ENCODE measurements at regions not wholly inside any gene's neighbourhood (a gene's known extent, or its start where the extent isn't known, plus 50 kb on each side); places are given as distances from the start of the nearest gene placed in this dataset.
"Not testable (repeated sequence)": the region's sequence is repeated elsewhere in the genome, so short reads cannot be mapped to it uniquely, and the experiment has no call there.

GRCh38 chr2:167809799-167810198 is 437.6 kb downstream of the STK39 start:
- H3K4me3 Mint-ChIP-seq, DNase-seq: not testable (repeated sequence)
- H3K9me3 Mint-ChIP-seq = peaks cover 0 to 17% (median 4%) of the 10 kb centered on the region in 7 donors

GRCh38 chr2:167803449-167803988 is 443.9 kb downstream of the STK39 start:
- peaks cover 0 to 21% (median 4%) of the 10 kb centered on the region in 7 donors for H3K9me3 Mint-ChIP-seq
- DNase-seq (no peak), ATAC-seq (ENCODE audit: low read depth in 2 of 2) (no peak)
- H3K4me3 Mint-ChIP-seq = no peak overlapping the region
- no peak overlapping the region for H3K27ac Mint-ChIP-seq
- H3K27me3 Mint-ChIP-seq = peaks cover 0 to 5% (median 0%) of the 10 kb centered on the region in 3 donors
- no peaks in the 10 kb centered on the region for H3K36me3 Mint-ChIP-seq
- H3K4me1 Mint-ChIP-seq = no peaks in the 10 kb centered on the region

More at GRCh38 chr2:167809799-167810198, 437.6 kb downstream of the STK39 start:
- not testable (repeated sequence) for H3K4me1 Mint-ChIP-seq; ATAC-seq (ENCODE audit: low read depth in 2 of 2); H3K27ac Mint-ChIP-seq; H3K36me3 Mint-ChIP-seq
- peaks cover 0 to 10% (median 5%) of the 10 kb centered on the region in 3 donors for H3K27me3 Mint-ChIP-seq

GRCh38 chr2:167794554-167795255 is 452.7 kb downstream of the STK39 start:
- peaks cover 0 to 6% (median 3%) of the 10 kb centered on the region in 7 donors for H3K9me3 Mint-ChIP-seq
- no peaks in the 10 kb centered on the region for H3K36me3 Mint-ChIP-seq
- DNase-seq = no peak
- no peak overlapping the region for H3K4me3 Mint-ChIP-seq
- H3K27me3 Mint-ChIP-seq = peaks cover 0 to 4% (median 0%) of the 10 kb centered on the region in 3 donors
- ATAC-seq (ENCODE audit: low read depth in 2 of 2) = no peak
- no peak overlapping the region for H3K27ac Mint-ChIP-seq
- no peaks in the 10 kb centered on the region for H3K4me1 Mint-ChIP-seq

- Mint-ChIP-seq H3K36me3 (no peaks in the 10 kb centered on the region), H3K27ac (no peak overlapping the region), H3K27me3 (peaks cover 0 to 4% (median 0%) of the 10 kb centered on the region in 3 donors), H3K4me3 (no peak overlapping the region), H3K4me1 (no peaks in the 10 kb centered on the region), H3K9me3 (peaks cover 0 to 4% (median 3%) of the 10 kb centered on the region in 7 donors)
- DNase-seq (no peak), ATAC-seq (ENCODE audit: low read depth in 2 of 2) (no peak)
These were observed 453.7 kb downstream of the STK39 start for GRCh38 chr2:167793725-167794124.

- H3K4me3 Mint-ChIP-seq = no peak overlapping the region
- ATAC-seq (ENCODE audit: low read depth in 2 of 2) = no peak
- H3K36me3 Mint-ChIP-seq = no peaks in the 10 kb centered on the region
- H3K27me3 Mint-ChIP-seq = peaks cover 0 to 4% (median 0%) of the 10 kb centered on the region in 3 donors
- DNase-seq = no peak
- H3K27ac Mint-ChIP-seq = no peak overlapping the region
- peaks cover 0 to 8% (median 0%) of the 10 kb centered on the region in 7 donors for H3K9me3 Mint-ChIP-seq
- H3K4me1 Mint-ChIP-seq = no peaks in the 10 kb centered on the region
These were observed 455.3 kb downstream of the STK39 start for GRCh38 chr2:167792126-167792525.

- Mint-ChIP-seq H3K27me3 (peaks cover 0 to 4% (median 0%) of the 10 kb centered on the region in 3 donors), H3K9me3 (peaks cover 0 to 6% (median 0%) of the 10 kb centered on the region in 7 donors), H3K4me1 (no peaks in the 10 kb centered on the region), H3K36me3 (no peaks in the 10 kb centered on the region), H3K4me3 (no peak overlapping the region), H3K27ac (no peak overlapping the region)
- ATAC-seq (ENCODE audit: low read depth in 2 of 2) = no peak
- DNase-seq = no peak
These were observed 456.5 kb downstream of the STK39 start for GRCh38 chr2:167790781-167791450.

- no peak for DNase-seq
- Mint-ChIP-seq H3K9me3 (peaks cover 0 to 6% (median 0%) of the 10 kb centered on the region in 7 donors), H3K36me3 (no peaks in the 10 kb centered on the region), H3K4me3 (no peak overlapping the region), H3K27me3 (peaks cover 0 to 4% (median 0%) of the 10 kb centered on the region in 3 donors), H3K27ac (no peak overlapping the region), H3K4me1 (no peaks in the 10 kb centered on the region)
- no peak for ATAC-seq (ENCODE audit: low read depth in 2 of 2)
These were observed 457.2 kb downstream of the STK39 start for GRCh38 chr2:167790189-167790588.

GRCh38 chr2:167787562-167787961 is 459.8 kb downstream of the STK39 start:
- DNase-seq = no peak
- Mint-ChIP-seq H3K9me3 (peaks cover 0 to 6% (median 0%) of the 10 kb centered on the region in 7 donors), H3K27me3 (peaks cover 0 to 2% (median 0%) of the 10 kb centered on the region in 3 donors), H3K4me3 (no peak overlapping the region), H3K27ac (peak overlapping the region in 1 of 6 donors; percentile 78), H3K36me3 (no peaks in the 10 kb centered on the region), H3K4me1 (no peaks in the 10 kb centered on the region)
- no peak for ATAC-seq (ENCODE audit: low read depth in 2 of 2)

GRCh38 chr2:167787021-167787420 is 460.4 kb downstream of the STK39 start:
- no peaks in the 10 kb centered on the region for H3K4me1 Mint-ChIP-seq
- ATAC-seq (ENCODE audit: low read depth in 2 of 2) (no peak), DNase-seq (no peak)
- no peak overlapping the region for H3K27ac Mint-ChIP-seq
- peaks cover 0 to 6% (median 0%) of the 10 kb centered on the region in 7 donors for H3K9me3 Mint-ChIP-seq
- no peak overlapping the region for H3K4me3 Mint-ChIP-seq
- H3K27me3 Mint-ChIP-seq = no peaks in the 10 kb centered on the region
- H3K36me3 Mint-ChIP-seq = no peaks in the 10 kb centered on the region

GRCh38 chr2:167785606-167786216 is 461.7 kb downstream of the STK39 start:
- Mint-ChIP-seq H3K36me3 (no peaks in the 10 kb centered on the region), H3K27me3 (no peaks in the 10 kb centered on the region), H3K4me3 (no peak overlapping the region), H3K27ac (no peak overlapping the region), H3K9me3 (peaks cover 0 to 6% (median 0%) of the 10 kb centered on the region in 7 donors), H3K4me1 (no peaks in the 10 kb centered on the region)
- ATAC-seq (ENCODE audit: low read depth in 2 of 2) = no peak
- DNase-seq = no peak

GRCh38 chr2:167784084-167784425 is 463.3 kb downstream of the STK39 start:
- Mint-ChIP-seq H3K4me3 (no peak overlapping the region), H3K4me1 (no peaks in the 10 kb centered on the region), H3K27ac (no peak overlapping the region), H3K36me3 (no peaks in the 10 kb centered on the region), H3K9me3 (peaks cover 0 to 6% (median 0%) of the 10 kb centered on the region in 7 donors), H3K27me3 (peaks cover 0 to 6% (median 0%) of the 10 kb centered on the region in 3 donors)
- ATAC-seq (ENCODE audit: low read depth in 2 of 2) = no peak
- DNase-seq = no peak

GRCh38 chr2:167783261-167784083 is 463.9 kb downstream of the STK39 start:
- peaks cover 0 to 6% (median 0%) of the 10 kb centered on the region in 7 donors for H3K9me3 Mint-ChIP-seq
- ATAC-seq (ENCODE audit: low read depth in 2 of 2) (no peak), DNase-seq (no peak)
- H3K4me3 Mint-ChIP-seq = no peak overlapping the region
- H3K36me3 Mint-ChIP-seq = no peaks in the 10 kb centered on the region
- H3K27me3 Mint-ChIP-seq = peaks cover 0 to 6% (median 0%) of the 10 kb centered on the region in 3 donors
- H3K4me1 Mint-ChIP-seq = no peaks in the 10 kb centered on the region
- no peak overlapping the region for H3K27ac Mint-ChIP-seq

- not testable (repeated sequence) for DNase-seq; H3K9me3 Mint-ChIP-seq; ATAC-seq (ENCODE audit: low read depth in 2 of 2); H3K27me3 Mint-ChIP-seq; H3K27ac Mint-ChIP-seq; H3K36me3 Mint-ChIP-seq; H3K4me1 Mint-ChIP-seq; H3K4me3 Mint-ChIP-seq
These were observed 465.8 kb downstream of the STK39 start for GRCh38 chr2:167781629-167782028.

All from naive B cell (primary cell).